Endodermal cell (in vitro differentiated cells): ENCODE measurements at regions not wholly inside any gene's neighbourhood (a gene's known extent, or its start where the extent isn't known, plus 50 kb on each side); places are given as distances from the start of the nearest gene placed in this dataset.
"Not testable (repeated sequence)": the region's sequence is repeated elsewhere in the genome, so short reads cannot be mapped to it uniquely, and the experiment has no call there.

Experiments
- DNase-seq: peaks from one replicate; pipeline ENCODE4 v3.0.0-alpha.2; 2017
- H3K27ac ChIP-seq: 2 replicates; pipeline ENCODE4 v1.5.1; 2013; ENCODE audit warnings: mild to moderate bottlenecking, low read depth, low read length, moderate library complexity
- H3K27me3 ChIP-seq: 2 replicates; pipeline ENCODE4 v1.6.1; 2013; ENCODE audit warnings: mild to moderate bottlenecking, low read length, moderate library complexity; ENCODE audit not compliant: insufficient read depth, control insufficient read depth, poor library complexity, severe bottlenecking
- H3K36me3 ChIP-seq: 2 replicates; pipeline ENCODE4 v1.7.0; 2013; ENCODE audit warnings: mild to moderate bottlenecking, low read length, moderate library complexity; ENCODE audit not compliant: control insufficient read depth, insufficient read depth
- H3K4me1 ChIP-seq: one replicate; pipeline ENCODE4 v1.7.0; 2013; ENCODE audit warnings: low read length; ENCODE audit not compliant: control insufficient read depth, insufficient read depth
- H3K4me3 ChIP-seq: 2 replicates; pipeline ENCODE4 v1.5.1; 2013; ENCODE audit warnings: mild to moderate bottlenecking, low read length, moderate library complexity
- H3K9ac ChIP-seq: 2 replicates; pipeline ENCODE4 v1.6.1; 2013; ENCODE audit warnings: mild to moderate bottlenecking, low read length, moderate library complexity; ENCODE audit not compliant: poor library complexity, severe bottlenecking; ENCODE audit errors: extremely low read depth
- H3K9me3 ChIP-seq: 2 replicates; pipeline ENCODE4 v1.6.1; 2013; ENCODE audit warnings: mild to moderate bottlenecking, low read length, moderate library complexity; ENCODE audit not compliant: control insufficient read depth
- H3K27ac Mint-ChIP-seq: 2 replicates; pipeline ENCODE4 v1.8.0; 2020; ENCODE audit warnings: mixed read lengths
- H3K27me3 Mint-ChIP-seq: 2 replicates; pipeline ENCODE4 v1.8.0; 2021; ENCODE audit warnings: mild to moderate bottlenecking, mixed read lengths; ENCODE audit not compliant: insufficient read depth
- H3K36me3 Mint-ChIP-seq: 2 replicates; pipeline ENCODE4 v1.8.0; 2020; ENCODE audit warnings: low read depth, mixed read lengths
- H3K4me1 Mint-ChIP-seq: 2 replicates; pipeline ENCODE4 v1.8.0; 2020; ENCODE audit warnings: mixed read lengths
- H3K4me3 Mint-ChIP-seq: 2 replicates; pipeline ENCODE4 v1.8.0; 2020; ENCODE audit warnings: mild to moderate bottlenecking, moderate library complexity, mixed read lengths
- H3K9me3 Mint-ChIP-seq: 2 replicates; pipeline ENCODE4 v1.8.0; 2020; ENCODE audit warnings: mild to moderate bottlenecking, mixed read lengths
- WGBS, 2 experiments: methylation state at CpG; one replicate each; pipeline versions ENCODE4 v1.1.5 to v1.1.7; 2013; ENCODE audit warnings: missing lambda C conversion rate in 2 of 2, mixed read lengths in 1 of 2; ENCODE audit not compliant: insufficient coverage in 1 of 2, insufficient read length in 1 of 2; 5-methylcytosine and 5-hydroxymethylcytosine counted together
- TF ChIP-seq, protein P1 (sequence below): fragments of 200-600 bp; sonication (generic); conservative IDR thresholded peaks from 2 replicates; pipeline ENCODE4 v1.5.0; 2021; ENCODE audit warnings: antibody characterized with exemption, mild to moderate bottlenecking

DNA sequence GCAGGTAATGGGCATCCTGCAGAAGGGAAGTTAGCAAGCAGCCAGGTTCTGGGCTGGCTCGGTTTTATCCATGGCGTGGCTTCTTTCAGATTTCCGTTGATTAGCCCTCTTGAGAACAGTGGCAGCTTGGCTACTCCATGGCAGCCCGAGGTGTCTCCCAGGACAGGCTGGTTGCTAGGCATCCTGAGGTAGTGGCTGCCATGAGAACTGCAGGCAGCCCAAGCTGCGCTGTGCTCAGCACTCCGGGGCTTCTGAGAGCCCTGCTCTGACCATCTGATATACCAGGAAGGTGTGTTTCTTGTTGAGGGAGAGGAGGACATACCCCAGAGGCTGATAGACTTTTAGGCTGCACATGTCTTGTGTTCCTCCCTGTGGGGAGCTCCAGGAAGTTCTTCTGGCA, 253.4 kb upstream of the CASK start:
- no peaks in the 10 kb centered on the region for H3K4me1 Mint-ChIP-seq
- peak; percentile 69 for DNase-seq
- no peaks in the 10 kb centered on the region for H3K36me3 ChIP-seq
- H3K9me3 ChIP-seq, result no peaks in the 10 kb centered on the region
- no peaks in the 10 kb centered on the region for H3K4me1 ChIP-seq
- H3K36me3 Mint-ChIP-seq, result no peaks in the 10 kb centered on the region
- TF ChIP-seq, protein P1, sequence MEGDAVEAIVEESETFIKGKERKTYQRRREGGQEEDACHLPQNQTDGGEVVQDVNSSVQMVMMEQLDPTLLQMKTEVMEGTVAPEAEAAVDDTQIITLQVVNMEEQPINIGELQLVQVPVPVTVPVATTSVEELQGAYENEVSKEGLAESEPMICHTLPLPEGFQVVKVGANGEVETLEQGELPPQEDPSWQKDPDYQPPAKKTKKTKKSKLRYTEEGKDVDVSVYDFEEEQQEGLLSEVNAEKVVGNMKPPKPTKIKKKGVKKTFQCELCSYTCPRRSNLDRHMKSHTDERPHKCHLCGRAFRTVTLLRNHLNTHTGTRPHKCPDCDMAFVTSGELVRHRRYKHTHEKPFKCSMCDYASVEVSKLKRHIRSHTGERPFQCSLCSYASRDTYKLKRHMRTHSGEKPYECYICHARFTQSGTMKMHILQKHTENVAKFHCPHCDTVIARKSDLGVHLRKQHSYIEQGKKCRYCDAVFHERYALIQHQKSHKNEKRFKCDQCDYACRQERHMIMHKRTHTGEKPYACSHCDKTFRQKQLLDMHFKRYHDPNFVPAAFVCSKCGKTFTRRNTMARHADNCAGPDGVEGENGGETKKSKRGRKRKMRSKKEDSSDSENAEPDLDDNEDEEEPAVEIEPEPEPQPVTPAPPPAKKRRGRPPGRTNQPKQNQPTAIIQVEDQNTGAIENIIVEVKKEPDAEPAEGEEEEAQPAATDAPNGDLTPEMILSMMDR, result peak; percentile 55
- H3K4me3 ChIP-seq, result no peak overlapping the region
- no peak overlapping the region for H3K27ac Mint-ChIP-seq
- H3K4me3 Mint-ChIP-seq, result no peak overlapping the region
- no peak overlapping the region for H3K9ac ChIP-seq
- H3K27me3 Mint-ChIP-seq, result peaks cover 3% of the 10 kb centered on the region
- WGBS, 2 experiments, result 90% methylated on average over 6 of the region's 6 CpGs; no CpG with 5 or more reads in 1 of the 2 experiments
- peaks cover 65% of the 10 kb centered on the region for H3K9me3 Mint-ChIP-seq
- no peak overlapping the region for H3K27ac ChIP-seq
- H3K27me3 ChIP-seq, result no peaks in the 10 kb centered on the region

- no peaks in the 10 kb centered on the region for H3K27me3 ChIP-seq
- TF ChIP-seq, protein P1, result no peak
- 90% methylated on average over 2 of the region's 2 CpGs; no CpG with 5 or more reads in 1 of the 2 experiments for WGBS, 2 experiments
- Mint-ChIP-seq H3K4me3 (no peak overlapping the region), H3K4me1 (no peaks in the 10 kb centered on the region), H3K9me3 (peaks cover 70% of the 10 kb centered on the region), H3K27ac (no peak overlapping the region), H3K36me3 (no peaks in the 10 kb centered on the region), H3K27me3 (peaks cover 3% of the 10 kb centered on the region)
- no peaks in the 10 kb centered on the region for H3K4me1 ChIP-seq
- no peak overlapping the region for H3K4me3 ChIP-seq
- no peak for DNase-seq
- no peak overlapping the region for H3K9ac ChIP-seq
- no peaks in the 10 kb centered on the region for H3K36me3 ChIP-seq
- H3K9me3 ChIP-seq, result no peaks in the 10 kb centered on the region
- H3K27ac ChIP-seq, result no peak overlapping the region
These were observed 252.5 kb upstream of the CASK start for GRCh38 chrX:42175843-42176242.

DNA sequence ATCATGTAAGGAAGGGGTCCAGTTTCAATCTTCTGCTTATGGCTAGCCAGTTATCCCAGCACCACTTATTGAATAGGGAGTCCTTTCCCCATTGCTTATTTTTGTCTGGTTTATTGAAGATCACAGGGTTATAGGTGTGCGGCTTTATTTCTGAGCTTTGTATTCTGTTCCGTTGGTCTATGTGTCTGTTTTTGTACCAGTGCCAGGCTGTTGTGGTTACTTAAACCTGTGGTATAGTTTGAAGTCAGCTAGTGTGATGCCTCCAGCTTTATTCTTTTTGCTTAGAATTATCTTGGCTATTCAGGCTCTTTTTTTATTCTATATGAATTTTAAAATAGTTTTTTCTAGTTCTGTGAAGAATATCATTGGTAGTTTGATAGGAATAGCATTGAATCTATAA, 234.6 kb upstream of the CASK start:
- not testable (repeated sequence) for H3K27ac Mint-ChIP-seq, DNase-seq, H3K36me3 ChIP-seq, H3K4me1 ChIP-seq, H3K9me3 ChIP-seq, H3K27me3 Mint-ChIP-seq, H3K4me3 Mint-ChIP-seq, H3K36me3 Mint-ChIP-seq, H3K9ac ChIP-seq, H3K27me3 ChIP-seq, H3K27ac ChIP-seq, H3K4me1 Mint-ChIP-seq, H3K4me3 ChIP-seq
- peaks cover 71% of the 10 kb centered on the region for H3K9me3 Mint-ChIP-seq
- WGBS, 2 experiments, result 90% methylated on average over 2 of the region's 2 CpGs; no CpG with 5 or more reads in 1 of the 2 experiments

- Histone ChIP-seq H3K4me3 (no peak overlapping the region), H3K9me3 (no peaks in the 10 kb centered on the region), H3K9ac (no peak overlapping the region), H3K4me1 (no peaks in the 10 kb centered on the region), H3K27ac (no peak overlapping the region), H3K36me3 (no peaks in the 10 kb centered on the region), H3K27me3 (no peaks in the 10 kb centered on the region)
- Mint-ChIP-seq H3K27ac (no peak overlapping the region), H3K9me3 (peaks cover 36% of the 10 kb centered on the region), H3K36me3 (no peaks in the 10 kb centered on the region), H3K4me1 (peaks cover 3% of the 10 kb centered on the region), H3K4me3 (no peak overlapping the region), H3K27me3 (no peaks in the 10 kb centered on the region)
- TF ChIP-seq, protein P1, result no peak
- DNase-seq, result no peak
- 83% methylated on average over 3 of the region's 3 CpGs; no CpG with 5 or more reads in 1 of the 2 experiments for WGBS, 2 experiments
These were observed 228.5 kb upstream of the CASK start for GRCh38 chrX:42151808-42152207.
